ENCODE measurements at regions not wholly inside any gene's neighbourhood (a gene's known extent, or its start where the extent isn't known, plus 50 kb on each side); places are given as distances from the start of the nearest gene placed in this dataset.

- TF ChIP-seq CTCF (IDR thresholded peaks at IDR 0.05; ENCODE audit: insufficient read depth, low read depth, low read length): no peak
- ChIA-PET POLR2A (no interaction called here), CTCF (no interaction called here)
- H3K36me3 ChIP-seq (ENCODE audit: control insufficient read depth, insufficient read depth, low read length): no peaks in the 10 kb centered on the region
- H3K27me3 ChIP-seq (ENCODE audit: control insufficient read depth, insufficient read depth, low read length): no peaks in the 10 kb centered on the region
- H3K4me3 ChIP-seq (ENCODE audit: low read depth, low read length): no peak overlapping the region
- no peak for DNase-seq (ENCODE audit: low read depth)
Measured at GRCh38 chr15:94107652-94108051, 123.7 kb upstream of the MCTP2 start.

GRCh38 chr15:94105760-94106159 lies 125.6 kb upstream of the MCTP2 start:
- H3K36me3 ChIP-seq (ENCODE audit: control insufficient read depth, insufficient read depth, low read length): no peaks in the 10 kb centered on the region
- no peak overlapping the region for H3K4me3 ChIP-seq (ENCODE audit: low read depth, low read length)
- H3K27me3 ChIP-seq (ENCODE audit: control insufficient read depth, insufficient read depth, low read length): no peaks in the 10 kb centered on the region
- ChIA-PET CTCF (interaction anchor here (0.7 to 0.8 kb wide), 2 partner anchors 51 to 114 kb away, joined by 3 read pairs; no protein-coding TSS in a partner anchor), POLR2A (no interaction called here)
- no peak for TF ChIP-seq CTCF (IDR thresholded peaks at IDR 0.05; ENCODE audit: insufficient read depth, low read depth, low read length)
- DNase-seq (ENCODE audit: low read depth): no peak

- Histone ChIP-seq H3K36me3 (ENCODE audit: control insufficient read depth, insufficient read depth, low read length) (no peaks in the 10 kb centered on the region), H3K4me3 (ENCODE audit: low read depth, low read length) (no peak overlapping the region), H3K27me3 (ENCODE audit: control insufficient read depth, insufficient read depth, low read length) (no peaks in the 10 kb centered on the region)
- ChIA-PET CTCF (interaction anchor here (1.0 kb wide), 1 partner anchor 19 kb away, joined by 4 read pairs; no protein-coding TSS in a partner anchor), POLR2A (no interaction called here)
- TF ChIP-seq CTCF (IDR thresholded peaks at IDR 0.05; ENCODE audit: insufficient read depth, low read depth, low read length): no peak
- no peak for DNase-seq (ENCODE audit: low read depth)
Measured at GRCh38 chr15:94100863-94101262, 130.5 kb upstream of the MCTP2 start.

- no peak for TF ChIP-seq CTCF (IDR thresholded peaks at IDR 0.05; ENCODE audit: insufficient read depth, low read depth, low read length)
- POLR2A ChIA-PET: no interaction called here
- Histone ChIP-seq H3K36me3 (ENCODE audit: control insufficient read depth, insufficient read depth, low read length) (no peaks in the 10 kb centered on the region), H3K4me3 (ENCODE audit: low read depth, low read length) (no peak overlapping the region), H3K27me3 (ENCODE audit: control insufficient read depth, insufficient read depth, low read length) (no peaks in the 10 kb centered on the region)
- DNase-seq (ENCODE audit: low read depth): no peak
- CTCF ChIA-PET: interaction anchor here (0.9 to 1.2 kb wide), 3 partner anchors 9 to 1012 kb away, joined by 3 read pairs; no protein-coding TSS in a partner anchor
Measured at GRCh38 chr15:94099574-94099960, 131.8 kb upstream of the MCTP2 start.

GRCh38 chr15:94098921-94099573 lies 132.3 kb upstream of the MCTP2 start:
- DNase-seq (ENCODE audit: low read depth): no peak
- POLR2A ChIA-PET: no interaction called here
- CTCF ChIA-PET: interaction anchor here (0.9 to 1.2 kb wide), 2 partner anchors 10 to 16 kb away, joined by 3 read pairs; no protein-coding TSS in a partner anchor
- H3K36me3 ChIP-seq (ENCODE audit: control insufficient read depth, insufficient read depth, low read length): no peaks in the 10 kb centered on the region
- H3K27me3 ChIP-seq (ENCODE audit: control insufficient read depth, insufficient read depth, low read length): no peaks in the 10 kb centered on the region
- H3K4me3 ChIP-seq (ENCODE audit: low read depth, low read length): no peak overlapping the region
- no peak for TF ChIP-seq CTCF (IDR thresholded peaks at IDR 0.05; ENCODE audit: insufficient read depth, low read depth, low read length)

All from BJ (cell line).